Muscle of leg (tissue), 3 donors: ENCODE measurements at regions not wholly inside any gene's neighbourhood (a gene's known extent, or its start where the extent isn't known, plus 50 kb on each side); places are given as distances from the start of the nearest gene placed in this dataset.
"Not testable (repeated sequence)": the region's sequence is repeated elsewhere in the genome, so short reads cannot be mapped to it uniquely, and the experiment has no call there.

Experiments
- DNase-seq: peaks from one replicate; pipeline ENCODE4 v3.0.0; 2013
- H3K27ac ChIP-seq: one replicate; pipeline ENCODE4 v1.5.1; 2013; ENCODE audit warnings: mild to moderate bottlenecking, low read length, control low read depth
- H3K27me3 ChIP-seq: one replicate; pipeline ENCODE4 v1.6.1; 2013; ENCODE audit warnings: low read length; ENCODE audit not compliant: control insufficient read depth, insufficient read depth
- H3K36me3 ChIP-seq: one replicate; pipeline ENCODE4 v1.6.1; 2013; ENCODE audit warnings: low read length; ENCODE audit not compliant: control insufficient read depth, insufficient read depth
- H3K4me1 ChIP-seq: one replicate; pipeline ENCODE4 v1.6.1; 2013; ENCODE audit warnings: low read length; ENCODE audit not compliant: control insufficient read depth, insufficient read depth
- H3K4me3 ChIP-seq: one replicate; pipeline ENCODE4 v1.5.1; 2013; ENCODE audit warnings: low read length, control low read depth
- H3K9me3 ChIP-seq: replicated peaks from 2 replicates; pipeline ENCODE4 v1.6.1; 2013; ENCODE audit warnings: low read depth, low read length; ENCODE audit not compliant: control insufficient read depth
- WGBS: methylation state at CpG from one replicate; pipeline ENCODE4 v1.1.5; 2013; ENCODE audit warnings: missing lambda C conversion rate; ENCODE audit not compliant: insufficient coverage; 5-methylcytosine and 5-hydroxymethylcytosine counted together

DNA sequence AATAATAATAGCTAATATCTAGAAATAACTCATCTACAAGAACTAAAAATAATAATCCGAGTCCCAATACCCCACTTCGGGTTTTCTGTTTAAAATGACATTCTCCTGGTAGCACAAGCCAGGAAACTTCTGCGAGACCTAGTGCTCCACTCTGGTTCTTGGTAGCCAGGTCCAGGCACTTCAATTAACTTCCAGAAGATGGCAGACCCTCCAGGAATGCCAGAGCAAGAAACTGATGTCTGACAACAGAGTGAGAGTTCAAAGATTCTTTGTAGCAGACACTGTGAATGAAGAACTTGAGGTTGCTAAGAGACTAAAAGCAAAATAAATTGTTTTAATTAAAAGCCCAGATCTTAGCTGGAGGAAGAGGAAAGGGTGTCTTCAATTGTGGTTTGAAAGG, 1963.3 kb upstream of the CDH9 start:
- H3K36me3 ChIP-seq = no peaks in the 10 kb centered on the region
- 60% methylated on average over 1 of the region's 3 CpGs for WGBS
- no peak overlapping the region for H3K27ac ChIP-seq
- no peaks in the 10 kb centered on the region for H3K9me3 ChIP-seq
- H3K4me1 ChIP-seq = no peaks in the 10 kb centered on the region
- H3K27me3 ChIP-seq = no peaks in the 10 kb centered on the region
- no peak for DNase-seq
- no peak overlapping the region for H3K4me3 ChIP-seq

- H3K9me3 ChIP-seq = no peaks in the 10 kb centered on the region
- H3K27ac ChIP-seq = no peak overlapping the region
- H3K4me3 ChIP-seq = no peak overlapping the region
- DNase-seq = no peak
- no CpG with 5 or more reads among the region's 2 CpGs for WGBS
- no peaks in the 10 kb centered on the region for H3K36me3 ChIP-seq
- H3K4me1 ChIP-seq = no peaks in the 10 kb centered on the region
- H3K27me3 ChIP-seq = no peaks in the 10 kb centered on the region
Measured at GRCh38 chr5:28984639-28985038, 1946.3 kb upstream of the CDH9 start.

- no peak for DNase-seq
- no CpG with 5 or more reads among the region's 2 CpGs for WGBS
- no peaks in the 10 kb centered on the region for H3K9me3 ChIP-seq
- no peaks in the 10 kb centered on the region for H3K36me3 ChIP-seq
- H3K27me3 ChIP-seq = no peaks in the 10 kb centered on the region
- no peaks in the 10 kb centered on the region for H3K4me1 ChIP-seq
- H3K4me3 ChIP-seq = no peak overlapping the region
- H3K27ac ChIP-seq = no peak overlapping the region
Measured at GRCh38 chr5:28975508-28975907, 1937.1 kb upstream of the CDH9 start.

GRCh38 chr5:28967848-28968247, 1929.5 kb upstream of the CDH9 start:
- no peak for DNase-seq
- Histone ChIP-seq H3K9me3 (no peaks in the 10 kb centered on the region), H3K4me3 (no peak overlapping the region), H3K36me3 (no peaks in the 10 kb centered on the region), H3K27ac (no peak overlapping the region), H3K4me1 (no peaks in the 10 kb centered on the region), H3K27me3 (no peaks in the 10 kb centered on the region)
- WGBS = 88% methylated on average over 1 of the region's 3 CpGs

DNA sequence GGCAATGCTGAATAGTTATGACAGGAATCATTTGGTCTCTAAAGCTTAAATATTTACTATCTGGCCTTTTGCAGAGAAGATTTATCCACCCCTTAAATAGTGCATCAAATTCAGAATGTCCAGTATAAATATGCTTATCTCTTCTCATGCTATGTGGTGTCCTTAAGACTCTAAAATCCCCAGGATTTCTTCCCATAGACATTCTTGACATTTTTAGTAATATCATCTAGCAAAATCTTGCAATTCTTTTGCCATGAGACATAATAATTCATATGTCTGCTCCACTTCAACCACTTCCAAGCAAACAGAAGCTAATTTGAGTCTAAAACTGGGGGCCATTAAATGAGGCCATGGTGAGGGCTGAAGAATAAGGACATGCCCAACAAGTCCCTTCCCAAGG, 1923.4 kb upstream of the CDH9 start:
- no peak for DNase-seq
- no peak overlapping the region for H3K27ac ChIP-seq
- H3K4me1 ChIP-seq = no peaks in the 10 kb centered on the region
- no peaks in the 10 kb centered on the region for H3K27me3 ChIP-seq
- no peak overlapping the region for H3K4me3 ChIP-seq
- H3K36me3 ChIP-seq = no peaks in the 10 kb centered on the region
- H3K9me3 ChIP-seq = no peaks in the 10 kb centered on the region

GRCh38 chr5:28958581-28958980, 1920.2 kb upstream of the CDH9 start:
- Histone ChIP-seq H3K4me3 (no peak overlapping the region), H3K27me3 (no peaks in the 10 kb centered on the region), H3K9me3 (no peaks in the 10 kb centered on the region), H3K27ac (no peak overlapping the region), H3K36me3 (no peaks in the 10 kb centered on the region), H3K4me1 (no peaks in the 10 kb centered on the region)
- no peak for DNase-seq
- no CpG with 5 or more reads among the region's 2 CpGs for WGBS

- Histone ChIP-seq H3K27ac (no peak overlapping the region), H3K4me3 (no peak overlapping the region), H3K4me1 (no peaks in the 10 kb centered on the region), H3K27me3 (no peaks in the 10 kb centered on the region), H3K9me3 (no peaks in the 10 kb centered on the region), H3K36me3 (no peaks in the 10 kb centered on the region)
- no peak for DNase-seq
Measured at GRCh38 chr5:28957450-28957849, 1919.1 kb upstream of the CDH9 start.

DNA sequence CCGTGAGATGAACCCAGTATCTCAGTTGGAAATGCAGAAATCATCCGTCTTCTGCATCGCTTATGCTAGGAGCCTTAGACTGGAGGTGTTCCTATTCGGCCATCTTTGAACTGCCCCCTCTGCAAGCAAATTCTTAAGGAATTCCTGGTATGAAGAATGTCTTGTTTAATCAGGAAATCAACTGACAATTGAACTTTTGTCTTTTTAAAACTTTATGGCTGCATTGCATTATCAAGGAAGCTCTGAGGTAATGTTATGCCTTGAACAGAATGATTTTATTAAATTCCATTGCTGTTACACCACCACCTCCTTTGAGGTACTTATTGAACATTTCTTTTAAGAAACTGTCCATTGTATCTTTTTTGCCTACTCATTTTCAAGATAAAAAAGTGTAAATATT, 1915.7 kb upstream of the CDH9 start:
- WGBS = 100% methylated on average over 2 of the region's 4 CpGs
- Histone ChIP-seq H3K9me3 (no peaks in the 10 kb centered on the region), H3K4me3 (no peak overlapping the region), H3K4me1 (no peaks in the 10 kb centered on the region), H3K27me3 (no peaks in the 10 kb centered on the region), H3K27ac (no peak overlapping the region), H3K36me3 (no peaks in the 10 kb centered on the region)
- no peak for DNase-seq

DNA sequence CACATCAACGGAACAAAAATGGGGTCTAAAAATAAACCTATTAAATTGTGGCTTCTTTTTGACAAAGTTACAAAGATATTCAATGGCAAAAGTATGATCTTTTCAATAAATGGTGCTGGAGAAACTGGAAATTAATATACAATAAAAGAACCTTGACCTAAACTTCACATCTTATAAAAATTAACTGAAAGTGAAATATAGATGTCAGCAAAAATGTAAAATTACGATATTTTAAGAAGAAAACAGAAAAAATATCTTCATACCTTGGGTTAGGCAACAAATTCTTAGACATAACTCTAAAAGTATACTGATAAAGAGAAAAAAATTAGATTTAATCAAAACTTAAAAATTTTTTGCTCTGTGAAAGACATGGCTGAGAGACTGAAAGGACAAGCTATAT, 1909.5 kb upstream of the CDH9 start:
- Histone ChIP-seq H3K27me3 (no peaks in the 10 kb centered on the region), H3K4me1 (no peaks in the 10 kb centered on the region), H3K4me3 (no peak overlapping the region), H3K9me3 (no peaks in the 10 kb centered on the region), H3K27ac (no peak overlapping the region), H3K36me3 (no peaks in the 10 kb centered on the region)
- no peak for DNase-seq
- WGBS = no CpG with 5 or more reads among the region's 2 CpGs

DNA sequence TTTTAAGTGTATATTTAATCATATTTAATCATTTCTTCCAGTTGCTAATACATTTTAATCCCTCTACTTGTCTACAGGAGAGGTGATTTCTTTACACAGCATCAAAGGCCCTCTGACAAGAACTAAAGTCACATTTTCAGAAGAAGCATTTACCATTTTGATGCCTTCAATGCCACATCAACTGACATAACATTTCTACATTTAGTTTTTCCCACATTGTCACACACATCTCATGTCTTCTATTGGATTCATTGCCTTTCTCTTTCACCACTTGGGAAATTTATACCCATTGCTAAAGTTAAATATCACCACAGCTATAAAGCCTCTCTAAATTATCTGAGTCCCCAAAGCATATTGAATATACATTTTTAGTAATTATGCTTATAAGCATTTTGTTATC, 1907.5 kb upstream of the CDH9 start:
- Histone ChIP-seq H3K36me3 (no peaks in the 10 kb centered on the region), H3K27ac (no peak overlapping the region), H3K27me3 (no peaks in the 10 kb centered on the region), H3K9me3 (no peaks in the 10 kb centered on the region), H3K4me1 (no peaks in the 10 kb centered on the region), H3K4me3 (no peak overlapping the region)
- no peak for DNase-seq

GRCh38 chr5:28929366-28929765, 1891.0 kb upstream of the CDH9 start:
- not testable (repeated sequence) for H3K4me1 ChIP-seq, H3K36me3 ChIP-seq, H3K4me3 ChIP-seq, H3K9me3 ChIP-seq, H3K27me3 ChIP-seq, DNase-seq, H3K27ac ChIP-seq
- 59% methylated on average over 9 of the region's 24 CpGs for WGBS
